Stomach (tissue), 8 donors: ENCODE measurements at regions not wholly inside any gene's neighbourhood (a gene's known extent, or its start where the extent isn't known, plus 50 kb on each side); places are given as distances from the start of the nearest gene placed in this dataset.

ENCODE experiments used
- DNase-seq, 2 donors: peaks; one replicate each; pipeline versions ENCODE4 v3.0.0 to v3.0.0-alpha.2; 2013 to 2019
- H3K27ac ChIP-seq, 5 donors: fragments of 200-600 bp in 4 of 5; sonication (generic) in 4 of 5; one replicate each; pipeline ENCODE4 v1.5.1; 2013 to 2019; ENCODE audit warnings: mild to moderate bottlenecking in 1 of 5, moderate library complexity in 1 of 5
- H3K27me3 ChIP-seq, 3 donors: fragments of 200-600 bp; sonication (generic); one replicate each; pipeline ENCODE4 v1.5.1; 2017 to 2019; ENCODE audit warnings: mixed run types in 1 of 3
- H3K36me3 ChIP-seq, 4 donors: fragments of 200-600 bp; sonication (generic); 1 replicate in 3 of 4; 2 replicates in 1 of 4; pipeline ENCODE4 v1.5.1; 2016 to 2019
- H3K4me1 ChIP-seq, 4 donors: fragments of 200-600 bp; sonication (generic); one replicate each; pipeline ENCODE4 v1.5.1; 2016 to 2019
- H3K4me3 ChIP-seq, 4 donors: fragments of 200-600 bp; sonication (generic) in 3 of 4; one replicate each; pipeline ENCODE4 v1.5.1; 2016 to 2019; ENCODE audit warnings: mild to moderate bottlenecking in 1 of 4
- H3K9me3 ChIP-seq, 4 donors: fragments of 200-600 bp; sonication (generic); one replicate each; pipeline ENCODE4 v1.5.1; 2016 to 2019
- CTCF ChIP-seq, 7 experiments: fragments of 450-650 bp in 4 of 7; fragments of 200-600 bp in 3 of 7; sonication (generic) in 3 of 7; IDR thresholded peaks; one replicate each; pipeline ENCODE4 v1.5.1; 2016 to 2019; ENCODE audit warnings: antibody characterized with exemption in 7 of 7, control low read depth in 2 of 7, mild to moderate bottlenecking in 1 of 7
- EP300 ChIP-seq: sonication (generic); formaldehyde crosslinking; IDR thresholded peaks from one replicate; pipeline ENCODE4 v1.6.1; 2017; ENCODE audit warnings: antibody characterized with exemption
- POLR2A ChIP-seq, 4 donors: fragments of 450-650 bp; IDR thresholded peaks; one replicate each; pipeline ENCODE4 v1.6.1; 2016; ENCODE audit warnings: antibody characterized with exemption in 4 of 4, control low read depth in 2 of 4, mild to moderate bottlenecking in 1 of 4, moderate library complexity in 1 of 4
- POLR2AphosphoS5 ChIP-seq, 3 donors: sonication (generic); formaldehyde crosslinking; IDR thresholded peaks; one replicate each; pipeline ENCODE4 v1.6.1; 2016; ENCODE audit warnings: antibody characterized with exemption in 3 of 3
- WGBS, 5 donors: extraction: QIAGEN DNeasy Blood & Tissue Kit in 3 of 5; methylation state at CpG; one replicate each; pipeline versions ENCODE4 v1.1.5 to v1.1.7; 2013 to 2018; 5-methylcytosine and 5-hydroxymethylcytosine counted together
- intact Hi-C: fragments of 100-400 bp; cut with DNase I; formaldehyde crosslinking; loops from one replicate; pipeline ENCODE4 v1.15.1; 2023; ENCODE audit warnings: low total_unique reads
- donor health status: healthy with polysubstance abuse.
- donor health status: Bipolar disorder and iron deficiency.
- donor health status: healthy.

GRCh38 chr12:58250077-58250476 lies 308.7 kb downstream of the ATP23 start:
- 75 to 93% (median 86%) methylated on average over 5 of the region's 5 CpGs for WGBS, 5 donors
- H3K9me3 ChIP-seq, result peaks cover 0 to 5% (median 0%) of the 10 kb centered on the region in 4 donors
- DNase-seq, result no peak

GRCh38 chr12:58252914-58253313 lies 311.5 kb downstream of the ATP23 start:
- intact Hi-C loops, result no loop called here
- H3K4me1 ChIP-seq, result no peaks in the 10 kb centered on the region
- TF ChIP-seq POLR2A (IDR thresholded peaks at IDR 0.05) (no peak), POLR2AphosphoS5 (IDR thresholded peaks at IDR 0.05) (no peak)
- no peaks in the 10 kb centered on the region for H3K36me3 ChIP-seq
- no peak overlapping the region for H3K27ac ChIP-seq
- DNase-seq, result no peak
- 23 to 82% (median 68%) methylated on average over 2 of the region's 2 CpGs for WGBS, 5 donors
- H3K4me3 ChIP-seq, result no peak overlapping the region
- H3K27me3 ChIP-seq, result no peaks in the 10 kb centered on the region
- peaks cover 0 to 5% (median 0%) of the 10 kb centered on the region in 4 donors for H3K9me3 ChIP-seq

More at GRCh38 chr12:58250077-58250476, 308.7 kb downstream of the ATP23 start:
- intact Hi-C loops, result no loop called here
- Histone ChIP-seq H3K27me3 (no peaks in the 10 kb centered on the region), H3K4me3 (no peak overlapping the region), H3K36me3 (no peaks in the 10 kb centered on the region), H3K27ac (no peak overlapping the region), H3K4me1 (no peaks in the 10 kb centered on the region)
- TF ChIP-seq POLR2A (IDR thresholded peaks at IDR 0.05), result no peak
- TF ChIP-seq CTCF (IDR thresholded peaks at IDR 0.05), result no peak
- no peak for TF ChIP-seq POLR2AphosphoS5 (IDR thresholded peaks at IDR 0.05)
- TF ChIP-seq EP300, result no peak

- DNase-seq, result no peak
- H3K27ac ChIP-seq, result no peak overlapping the region
- H3K9me3 ChIP-seq, result peaks cover 0 to 5% (median 0%) of the 10 kb centered on the region in 4 donors
- WGBS, 5 donors, result 61 to 79% (median 70%) methylated on average over 1 of the region's 1 CpG
- no peaks in the 10 kb centered on the region for H3K4me1 ChIP-seq
- no peak overlapping the region for H3K4me3 ChIP-seq
- H3K36me3 ChIP-seq, result no peaks in the 10 kb centered on the region
- TF ChIP-seq CTCF (IDR thresholded peaks at IDR 0.05) (no peak), EP300 (no peak), POLR2A (IDR thresholded peaks at IDR 0.05) (no peak)
- no peaks in the 10 kb centered on the region for H3K27me3 ChIP-seq
- intact Hi-C loops, result no loop called here
Observed at GRCh38 chr12:58253663-58254062, 312.3 kb downstream of the ATP23 start.

GRCh38 chr12:58254463-58255100 lies 313.2 kb downstream of the ATP23 start:
- TF ChIP-seq POLR2A (IDR thresholded peaks at IDR 0.05) (no peak), EP300 (no peak), CTCF (IDR thresholded peaks at IDR 0.05) (no peak), POLR2AphosphoS5 (IDR thresholded peaks at IDR 0.05) (no peak)
- Histone ChIP-seq H3K27me3 (no peaks in the 10 kb centered on the region), H3K4me3 (no peak overlapping the region), H3K9me3 (peaks cover 0 to 5% (median 0%) of the 10 kb centered on the region in 4 donors), H3K36me3 (no peaks in the 10 kb centered on the region), H3K4me1 (no peaks in the 10 kb centered on the region), H3K27ac (no peak overlapping the region)
- WGBS, 5 donors, result 18 to 55% (median 40%) methylated on average over 1 of the region's 1 CpG
- intact Hi-C loops, result no loop called here
- DNase-seq, result no peak

GRCh38 chr12:58262796-58263195 lies 321.4 kb downstream of the ATP23 start:
- WGBS, 5 donors, result 65 to 93% (median 91%) methylated on average over 1 of the region's 1 CpG
- Histone ChIP-seq H3K27ac (no peak overlapping the region), H3K4me3 (no peak overlapping the region), H3K4me1 (no peaks in the 10 kb centered on the region), H3K9me3 (no peaks in the 10 kb centered on the region), H3K36me3 (no peaks in the 10 kb centered on the region), H3K27me3 (no peaks in the 10 kb centered on the region)
- DNase-seq, result no peak
- intact Hi-C loops, result no loop called here
- no peak for TF ChIP-seq CTCF (IDR thresholded peaks at IDR 0.05)
- no peak for TF ChIP-seq POLR2A (IDR thresholded peaks at IDR 0.05)
- no peak for TF ChIP-seq EP300
- no peak for TF ChIP-seq POLR2AphosphoS5 (IDR thresholded peaks at IDR 0.05)
